ENCODE measurements at regions not wholly inside any gene's neighbourhood (a gene's known extent, or its start where the extent isn't known, plus 50 kb on each side); places are given as distances from the start of the nearest gene placed in this dataset.

GRCh38 chr3:459311-459670 lies 262.7 kb downstream of the CHL1 start:
- DNase-seq: no peak

GRCh38 chr3:461006-461405 lies 264.4 kb downstream of the CHL1 start:
- DNase-seq: no peak

GRCh38 chr3:462851-463250 lies 266.3 kb downstream of the CHL1 start:
- DNase-seq: no peak

- no peak for DNase-seq
These were observed 267.0 kb downstream of the CHL1 start for GRCh38 chr3:463252-464192.

- DNase-seq: no peak
These were observed 267.7 kb downstream of the CHL1 start for GRCh38 chr3:464255-464654.

GRCh38 chr3:468172-468571 lies 271.6 kb downstream of the CHL1 start:
- DNase-seq: no peak

GRCh38 chr3:473033-473800 lies 276.7 kb downstream of the CHL1 start:
- DNase-seq: no peak

- DNase-seq: no peak
These were observed 278.3 kb downstream of the CHL1 start for GRCh38 chr3:474828-475227.

- no peak for DNase-seq
These were observed 283.5 kb downstream of the CHL1 start for GRCh38 chr3:480070-480469.

GRCh38 chr3:481111-481510 lies 284.5 kb downstream of the CHL1 start:
- DNase-seq: no peak

GRCh38 chr3:481680-482079 lies 285.1 kb downstream of the CHL1 start:
- DNase-seq: no peak

GRCh38 chr3:482479-482878 lies 285.9 kb downstream of the CHL1 start:
- DNase-seq: no peak

GRCh38 chr3:484341-484740 lies 287.8 kb downstream of the CHL1 start:
- no peak for DNase-seq

GRCh38 chr3:487614-488013 lies 291.1 kb downstream of the CHL1 start:
- DNase-seq: no peak

- DNase-seq: no peak
These were observed 296.2 kb downstream of the CHL1 start for GRCh38 chr3:492586-493316.

GRCh38 chr3:494190-494589 lies 297.6 kb downstream of the CHL1 start:
- DNase-seq: no peak

- DNase-seq: no peak
These were observed 301.9 kb downstream of the CHL1 start for GRCh38 chr3:498487-498886.

GRCh38 chr3:499001-499761 lies 302.6 kb downstream of the CHL1 start:
- DNase-seq: no peak

GRCh38 chr3:502486-502885 lies 305.9 kb downstream of the CHL1 start:
- no peak for DNase-seq

GRCh38 chr3:513301-513700 lies 316.7 kb downstream of the CHL1 start:
- no peak for DNase-seq

GRCh38 chr3:514192-514591 lies 317.6 kb downstream of the CHL1 start:
- no peak for DNase-seq

GRCh38 chr3:519026-519425 lies 322.5 kb downstream of the CHL1 start:
- DNase-seq: no peak

GRCh38 chr3:522888-523287 lies 326.3 kb downstream of the CHL1 start:
- DNase-seq: no peak

Data from activated CD4-positive, alpha-beta T cell treated with anti-CD3 and anti-CD28 coated beads, Interleukin-10, Interleukin-2, amounts not matched to agents 100 ng/mL and 50 ng/mL, durations not matched to agents 16 hours and 8 hours (primary cell).